Vagina (tissue), 2 donors: ENCODE measurements at regions not wholly inside any gene's neighbourhood (a gene's known extent, or its start where the extent isn't known, plus 50 kb on each side); places are given as distances from the start of the nearest gene placed in this dataset.

ENCODE experiments used
- CTCF ChIP-seq, 3 experiments: fragments of 450-650 bp in 2 of 3; fragments of 200-600 bp in 1 of 3; sonication (generic) in 1 of 3; IDR thresholded peaks; one replicate each; pipeline ENCODE4 v1.5.1; 2017 to 2019; ENCODE audit warnings: antibody characterized with exemption in 3 of 3, mild to moderate bottlenecking in 2 of 3, moderate library complexity in 2 of 3
- POLR2A ChIP-seq, 2 donors: fragments of 450-650 bp; IDR thresholded peaks; one replicate each; pipeline ENCODE4 v1.6.1; 2017; ENCODE audit warnings: antibody characterized with exemption in 2 of 2, mild to moderate bottlenecking in 2 of 2, moderate library complexity in 2 of 2

- TF ChIP-seq CTCF (IDR thresholded peaks at IDR 0.05), result no peak
- TF ChIP-seq POLR2A (IDR thresholded peaks at IDR 0.05), result no peak
Observed at GRCh38 chr5:14017904-14018303, 73.4 kb upstream of the DNAH5 start.
